GM18861 (cell line): ENCODE measurements at regions not wholly inside any gene's neighbourhood (a gene's known extent, or its start where the extent isn't known, plus 50 kb on each side); places are given as distances from the start of the nearest gene placed in this dataset.

Experiments
- ATAC-seq: cut with Tn5 transposase; IDR thresholded peaks from one replicate; pipeline ENCODE4 v1.9.1; 2021; ENCODE audit not compliant: unreplicated experiment

DNA sequence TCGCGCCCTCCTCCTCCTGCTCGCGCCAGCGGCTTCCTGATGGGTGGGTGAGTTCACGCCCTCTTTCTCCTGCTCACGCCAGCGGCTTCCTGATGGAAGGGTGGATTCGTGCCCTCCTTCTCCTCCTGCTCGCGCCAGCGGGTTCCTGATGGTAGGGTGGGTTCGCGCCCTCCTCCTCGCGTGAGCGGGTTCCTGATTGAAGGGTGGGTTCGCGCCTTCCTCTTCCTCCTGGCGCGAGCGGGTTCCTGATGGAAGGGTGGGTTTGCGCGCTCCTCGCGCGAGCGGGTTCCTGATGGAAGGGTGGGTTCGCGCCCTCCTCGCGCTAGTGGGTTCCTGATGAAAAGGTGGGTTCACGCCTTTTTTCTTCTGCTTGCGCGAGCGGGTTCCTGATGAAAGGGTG lies 62.0 kb upstream of the MGAT5 start:
- ATAC-seq = no peak

DNA sequence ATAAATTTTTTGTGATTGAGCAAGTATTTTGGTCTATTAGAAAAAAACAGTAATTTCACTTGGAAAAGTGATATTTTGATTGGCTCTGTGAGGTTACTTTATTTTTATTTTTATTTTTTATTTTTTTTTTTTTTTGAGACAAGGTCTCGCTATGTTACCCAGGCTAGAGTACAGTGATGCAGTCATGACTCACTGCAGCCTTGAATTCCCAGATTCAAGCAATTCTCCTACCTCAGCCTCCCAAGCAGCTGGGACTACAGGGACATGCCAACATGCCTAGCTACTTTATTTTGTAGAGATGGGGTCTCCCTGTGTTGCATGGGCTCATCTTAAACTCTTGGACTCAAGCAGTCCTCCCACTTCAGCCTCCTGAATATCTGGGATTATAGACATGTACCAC lies 60.9 kb upstream of the MGAT5 start:
- ATAC-seq = no peak

DNA sequence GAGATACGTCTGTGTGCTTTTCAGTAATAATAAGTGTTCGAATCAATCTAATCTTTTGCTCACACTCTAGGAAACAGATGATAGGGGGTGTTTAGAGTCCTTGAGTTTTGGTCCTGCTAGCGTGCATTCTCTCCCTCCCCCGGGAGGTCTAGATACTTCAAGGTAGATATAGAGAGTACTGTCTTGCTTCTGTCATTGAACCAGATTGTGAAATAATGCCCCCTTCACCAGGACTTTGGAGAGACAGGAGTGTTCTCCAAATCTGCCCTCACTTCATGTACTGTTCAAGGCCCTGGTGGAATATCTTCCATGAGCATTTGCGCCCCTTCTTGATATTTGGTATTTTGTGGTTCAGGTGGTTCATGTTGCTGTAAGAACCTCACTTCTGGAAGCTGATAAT lies 59.4 kb upstream of the MGAT5 start:
- ATAC-seq = no peak

DNA sequence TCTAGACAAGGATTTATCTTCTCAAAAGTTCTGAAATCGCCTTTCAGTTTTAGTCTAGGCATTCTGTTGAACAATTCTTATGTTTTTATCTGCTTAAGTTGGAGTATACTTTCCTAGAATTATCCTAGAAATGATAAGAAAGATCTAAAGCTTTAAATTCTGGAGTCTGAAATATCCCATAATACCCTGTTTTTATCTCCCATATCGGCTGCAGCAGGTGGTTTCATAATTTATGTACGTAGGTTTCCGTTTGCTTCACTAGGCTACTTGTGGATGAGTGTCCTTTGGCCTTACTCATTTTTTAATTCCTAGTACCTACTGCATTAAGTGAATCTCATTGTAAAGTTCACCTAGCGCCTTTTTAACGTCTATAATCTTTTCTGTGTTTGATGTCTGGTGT lies 58.5 kb upstream of the MGAT5 start:
- no peak for ATAC-seq

DNA sequence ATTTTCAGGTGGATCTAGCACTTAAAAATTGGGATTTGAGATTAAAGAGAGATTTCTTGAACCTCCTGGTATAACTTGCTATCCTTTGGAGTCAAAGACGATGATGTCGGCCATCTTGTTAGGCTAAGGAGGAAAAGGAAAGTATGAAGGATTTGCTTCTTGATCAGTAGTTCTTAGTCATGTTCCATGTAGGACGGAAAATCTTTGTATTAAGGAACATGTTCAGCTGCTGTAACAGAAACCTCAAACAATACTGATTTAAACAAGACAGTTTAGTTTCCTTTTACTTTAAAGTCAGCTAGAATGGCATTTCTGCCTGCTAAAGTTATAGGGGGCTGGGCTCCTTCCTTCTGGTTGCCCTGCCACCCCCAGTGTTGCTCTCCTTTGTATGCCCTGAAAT lies 56.4 kb upstream of the MGAT5 start:
- ATAC-seq = no peak

DNA sequence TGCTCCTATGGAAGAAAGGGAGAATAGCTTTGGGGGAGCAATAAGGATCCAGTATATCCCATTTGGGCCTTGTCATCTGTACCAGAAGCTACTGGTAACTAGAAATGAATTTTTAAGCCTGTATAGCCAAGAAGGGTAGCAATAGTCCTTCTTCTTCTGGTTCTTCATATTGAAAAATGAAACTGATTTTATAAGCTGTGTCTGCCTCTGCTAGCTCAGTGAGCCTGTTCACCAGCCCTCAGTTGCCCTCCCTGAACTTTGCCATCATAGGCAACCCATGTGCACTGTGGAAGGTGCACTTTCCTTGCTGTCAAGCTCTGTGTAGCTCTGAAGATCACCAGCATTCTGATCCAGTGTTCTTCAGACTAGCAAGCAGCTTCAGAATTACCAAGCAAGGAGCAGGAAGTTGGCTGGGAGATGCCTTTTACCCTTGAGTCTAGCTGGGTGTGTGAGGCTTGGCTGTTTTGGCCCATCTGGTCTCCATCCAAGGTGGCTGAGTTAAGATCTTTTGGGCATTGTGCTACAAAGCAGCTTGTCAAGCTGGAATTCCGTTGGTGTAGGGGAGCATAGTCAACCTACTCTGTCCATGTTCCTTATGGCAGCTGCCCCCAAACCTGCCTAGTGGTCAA lies 55.8 kb upstream of the MGAT5 start:
- no peak for ATAC-seq

DNA sequence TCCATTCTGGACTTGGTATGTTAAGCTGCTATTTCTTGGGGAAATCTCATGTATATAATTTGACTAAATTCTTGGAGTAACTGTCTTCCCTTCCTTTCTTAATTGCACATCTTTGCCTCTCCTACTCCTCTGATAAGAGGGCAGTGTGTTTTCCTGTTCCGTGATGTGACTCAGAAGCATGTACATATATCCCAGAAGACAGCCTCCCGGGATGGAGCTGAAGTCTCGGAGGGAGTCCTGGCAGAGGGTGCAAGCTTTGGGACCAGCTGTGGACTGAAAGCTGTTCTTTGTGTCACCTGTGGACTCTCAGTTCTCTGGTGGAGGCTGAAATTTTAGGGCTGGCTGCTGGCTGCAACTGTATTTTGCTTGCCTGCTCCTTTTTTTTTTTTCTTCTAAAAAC lies 54.7 kb upstream of the MGAT5 start:
- ATAC-seq = no peak

DNA sequence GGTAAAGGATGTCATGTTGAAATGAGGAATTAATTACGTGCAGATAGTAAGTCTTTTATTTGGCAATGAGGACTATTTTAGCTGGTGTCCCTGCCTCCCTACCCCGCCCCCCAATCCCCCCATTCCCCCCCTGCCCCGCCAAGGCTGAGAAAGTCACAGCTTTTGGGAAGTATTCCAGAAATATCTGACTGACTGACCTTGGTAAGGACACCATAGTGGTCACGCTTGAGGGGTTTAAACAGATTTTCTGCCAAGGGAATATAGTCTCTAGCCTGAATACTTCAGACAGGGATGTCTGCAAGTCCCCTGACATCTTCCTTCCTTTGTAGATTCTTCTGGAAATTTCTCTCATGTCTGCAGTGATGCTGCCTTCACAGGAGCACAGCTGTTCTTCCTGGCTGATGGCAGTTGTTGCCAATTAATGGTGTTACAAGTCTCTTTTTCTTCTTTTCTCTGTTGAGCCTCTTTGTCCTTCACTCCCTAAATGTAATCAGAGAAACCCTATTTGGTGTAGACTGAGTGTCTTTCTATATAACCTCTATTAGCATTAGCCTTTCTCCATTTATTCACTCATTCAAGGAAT lies 53.7 kb upstream of the MGAT5 start:
- ATAC-seq = no peak

DNA sequence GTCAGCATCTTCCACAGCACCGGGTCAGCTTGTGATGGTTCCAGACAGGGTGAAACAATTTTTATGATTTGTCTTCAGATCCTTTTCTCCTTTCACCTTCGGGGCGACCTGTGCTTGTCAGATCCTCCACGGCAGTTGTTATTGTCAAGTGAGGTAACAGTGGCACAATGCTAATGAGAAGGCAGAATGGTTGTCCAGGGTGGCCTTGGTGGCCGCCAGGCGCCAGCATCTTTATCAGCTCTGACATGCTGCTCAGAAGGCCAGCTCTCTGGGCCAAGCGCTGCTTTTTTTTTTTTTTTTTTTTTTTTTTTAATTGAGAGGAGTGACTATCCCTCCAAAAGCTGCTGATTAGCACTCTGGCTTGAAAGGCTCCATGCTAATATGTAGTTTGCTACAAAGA lies 52.3 kb upstream of the MGAT5 start:
- no peak for ATAC-seq

DNA sequence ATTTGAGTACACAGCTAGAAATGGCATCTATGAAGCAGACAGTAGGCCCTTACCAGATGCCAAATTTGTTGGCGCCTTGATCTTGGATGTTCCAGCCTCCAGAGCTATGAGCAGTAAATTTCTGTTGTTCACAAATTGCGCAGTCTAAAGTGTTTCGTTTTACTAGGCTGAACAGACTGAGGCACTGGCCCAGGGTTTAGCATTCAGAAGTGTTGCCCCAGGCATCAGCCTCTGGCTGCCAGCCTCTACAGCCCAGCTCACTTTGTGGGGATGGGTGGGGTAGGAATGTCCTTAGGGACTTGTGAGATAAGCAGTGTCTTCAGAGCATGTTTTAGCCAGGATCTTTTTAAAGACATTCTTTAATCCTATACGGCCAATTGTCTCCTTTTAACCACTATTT lies 51.5 kb upstream of the MGAT5 start:
- ATAC-seq = no peak

DNA sequence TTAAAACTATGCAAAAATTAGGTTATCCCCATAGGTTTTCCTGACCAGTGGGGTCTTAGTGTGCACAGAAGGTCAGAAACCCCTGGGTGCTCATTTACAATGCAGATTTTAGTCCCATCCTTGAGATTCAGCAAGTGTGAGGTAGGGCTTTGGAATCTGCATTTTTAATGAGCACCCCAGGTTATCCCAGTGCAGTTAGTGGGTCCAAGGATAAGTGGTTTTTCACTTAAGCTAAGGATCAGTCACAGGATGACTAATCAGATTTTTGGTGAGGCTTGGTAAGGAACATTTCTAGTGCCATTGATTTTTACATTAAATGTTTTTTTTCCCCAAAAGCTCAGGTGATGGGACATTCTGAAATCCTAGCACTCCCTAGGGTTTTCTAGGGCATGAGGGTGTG lies 50.7 kb upstream of the MGAT5 start:
- ATAC-seq = no peak
